ENCODE measurements at regions not wholly inside any gene's neighbourhood (a gene's known extent, or its start where the extent isn't known, plus 50 kb on each side); places are given as distances from the start of the nearest gene placed in this dataset.

DNA sequence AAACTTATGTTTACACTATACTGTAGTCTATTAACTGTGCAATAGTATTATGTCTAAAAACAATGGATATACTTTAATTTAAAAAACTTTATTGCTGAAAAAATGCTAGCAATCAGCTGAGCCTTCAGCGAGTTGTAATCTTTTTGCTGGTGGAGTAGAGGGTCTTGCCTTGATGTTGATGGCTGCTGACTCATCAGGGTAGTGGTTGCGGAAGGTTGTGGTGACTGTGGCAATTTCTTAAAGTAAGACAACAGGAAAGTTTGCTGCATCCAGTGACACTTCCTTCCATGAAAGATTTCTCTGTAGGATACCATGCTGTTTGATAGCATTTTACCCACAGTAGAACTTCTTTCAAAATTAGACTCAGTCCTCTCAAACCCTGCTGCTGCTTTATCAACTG is 234.7 kb upstream of the CSF3R start:
- no peak for DNase-seq (ENCODE audit: low spot score)

DNA sequence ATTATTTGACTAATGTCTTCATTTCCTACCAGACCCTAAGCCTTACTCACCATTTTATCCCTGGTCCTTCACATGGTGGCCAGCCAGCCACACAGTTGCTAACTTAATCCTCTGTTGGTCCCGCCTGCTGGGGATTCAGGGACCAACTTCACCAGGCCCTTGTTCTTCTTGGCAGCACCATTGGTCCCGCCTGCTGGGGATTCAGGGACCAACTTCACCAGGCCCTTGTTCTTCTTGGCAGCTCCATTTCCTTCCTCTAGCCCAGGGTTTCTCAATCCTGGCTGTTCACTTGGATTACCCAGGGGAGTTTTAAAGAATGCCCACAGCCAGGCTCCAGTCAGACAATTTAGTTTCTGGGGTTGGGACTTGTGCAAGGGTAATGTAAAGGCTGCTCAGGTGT is 233.1 kb upstream of the CSF3R start:
- DNase-seq (ENCODE audit: low spot score), result no peak

DNA sequence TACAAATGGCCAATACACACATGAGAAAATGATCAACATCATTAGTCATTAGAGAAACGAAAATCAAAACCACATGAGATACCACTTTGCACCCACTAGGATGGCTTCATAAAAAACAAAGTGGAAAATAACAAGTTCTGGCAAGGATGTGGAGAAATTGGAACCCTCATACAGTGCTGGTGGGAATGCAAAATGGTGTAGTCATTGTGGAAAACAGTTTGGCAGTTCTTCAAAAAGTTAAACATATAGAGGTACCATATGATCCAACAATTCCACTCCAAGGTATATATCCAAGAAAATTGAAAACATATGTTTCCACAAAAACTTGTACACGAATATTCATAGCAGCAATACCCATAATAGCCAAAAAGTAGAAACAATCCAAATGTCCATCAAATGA is 231.6 kb upstream of the CSF3R start:
- DNase-seq (ENCODE audit: low spot score), result no peak

DNA sequence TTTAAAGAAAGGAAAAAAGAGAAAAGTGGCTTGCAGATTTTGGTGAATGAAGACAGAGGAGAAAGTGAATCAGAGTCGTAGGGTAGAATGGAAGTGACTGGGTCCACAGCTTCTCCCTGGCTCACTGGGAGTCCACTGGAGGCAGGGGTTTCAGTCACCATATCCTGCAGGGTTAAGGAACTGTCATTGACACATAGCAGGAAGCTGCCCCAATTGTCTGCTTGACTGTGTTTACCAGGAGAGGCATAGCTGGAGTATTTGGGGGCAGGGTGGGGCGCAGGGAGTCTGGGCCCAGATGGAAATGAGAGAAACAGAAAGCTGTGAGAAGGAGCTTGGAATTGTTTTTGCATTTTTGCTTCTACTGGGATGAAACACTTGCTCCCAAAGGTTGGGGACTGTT is 228.8 kb upstream of the CSF3R start:
- DNase-seq (ENCODE audit: low spot score), result no peak

DNA sequence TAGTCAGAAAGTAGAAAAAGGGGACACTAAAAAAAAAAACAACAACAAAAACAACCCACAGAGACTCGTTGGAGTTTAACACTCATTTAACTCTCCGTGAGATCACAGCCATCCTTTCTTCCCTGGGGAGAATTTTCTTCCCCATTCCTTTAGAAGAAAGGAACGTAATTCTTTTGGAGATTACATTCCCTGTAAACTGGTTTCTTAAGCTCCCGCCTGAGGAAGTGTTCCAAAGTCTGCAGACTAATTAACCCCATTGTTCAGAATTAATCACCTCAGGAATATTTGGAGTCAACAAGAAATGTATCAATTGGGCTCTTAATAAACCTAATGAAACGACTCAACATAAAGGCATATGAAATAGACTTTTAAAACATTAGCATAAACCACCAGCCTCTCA is 228.2 kb upstream of the CSF3R start:
- no peak for DNase-seq (ENCODE audit: low spot score)

DNA sequence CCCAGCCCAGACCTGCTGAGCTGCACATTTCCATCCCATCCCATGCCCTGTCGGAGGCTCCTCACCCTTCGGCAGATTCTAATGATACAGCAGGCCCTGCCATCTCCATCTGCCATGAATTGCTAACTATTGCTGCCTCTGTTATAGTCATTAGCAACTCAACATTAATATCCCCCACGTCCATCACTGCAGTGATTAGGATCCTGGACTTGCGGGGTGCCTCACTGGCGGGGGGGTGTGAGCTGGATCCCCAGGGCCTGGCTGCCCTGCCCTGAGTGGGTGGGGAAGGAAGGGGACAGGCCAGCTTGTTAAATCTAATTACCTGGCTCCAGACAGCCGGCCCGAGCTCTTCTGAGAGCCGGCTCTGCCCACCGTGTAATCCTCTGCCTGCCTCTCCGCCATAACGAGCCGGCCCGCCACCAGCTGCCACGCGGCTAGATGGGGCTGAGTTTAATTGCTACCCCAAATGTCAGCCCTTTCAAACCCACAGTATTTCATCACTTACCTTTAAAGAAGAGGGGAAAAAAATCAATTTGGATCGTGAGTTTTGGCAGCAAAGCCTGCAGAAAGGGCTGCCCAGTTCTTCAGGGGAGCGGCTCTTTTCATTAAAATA is 227.3 kb upstream of the CSF3R start:
- DNase-seq (ENCODE audit: low spot score), result no peak

DNA sequence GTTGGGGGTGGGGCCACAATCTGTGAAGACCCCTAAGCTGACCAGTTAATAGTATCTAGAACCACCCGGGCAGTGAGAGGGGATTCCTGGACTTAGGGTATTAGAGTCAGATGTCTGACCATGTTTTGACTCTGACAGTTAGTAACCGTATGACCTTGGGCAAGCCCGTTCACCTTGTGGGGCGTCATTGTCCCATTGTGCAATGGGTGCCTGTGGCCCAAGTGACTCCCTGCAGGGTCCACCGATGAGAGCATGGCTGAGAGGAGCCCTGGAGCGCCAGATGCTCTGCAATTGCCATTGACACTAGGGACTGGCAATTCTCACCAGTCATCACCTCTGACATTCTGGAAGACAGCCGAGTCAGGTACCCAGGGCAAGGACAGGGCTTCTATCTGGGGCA is 225.9 kb upstream of the CSF3R start:
- DNase-seq (ENCODE audit: low spot score), result no peak

DNA sequence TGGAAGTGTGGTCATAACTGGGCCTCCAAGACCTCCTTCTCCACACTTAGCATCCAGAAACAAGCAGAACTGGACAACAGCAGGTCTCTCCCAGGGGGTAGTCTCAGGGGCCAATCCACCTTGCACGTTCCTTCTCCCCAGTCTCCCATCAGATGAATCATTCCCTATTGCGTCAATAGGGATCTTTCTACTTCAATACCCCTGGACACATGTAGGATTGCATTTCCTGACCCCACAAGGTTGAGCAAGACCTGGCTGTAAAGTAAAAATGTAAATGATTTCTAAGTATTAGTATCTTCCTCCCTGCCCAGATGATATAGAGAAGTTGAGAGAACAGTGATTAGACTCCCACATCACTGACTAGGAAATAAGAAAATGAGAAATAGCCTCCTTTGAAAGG is 224.5 kb upstream of the CSF3R start:
- no peak for DNase-seq (ENCODE audit: low spot score)

DNA sequence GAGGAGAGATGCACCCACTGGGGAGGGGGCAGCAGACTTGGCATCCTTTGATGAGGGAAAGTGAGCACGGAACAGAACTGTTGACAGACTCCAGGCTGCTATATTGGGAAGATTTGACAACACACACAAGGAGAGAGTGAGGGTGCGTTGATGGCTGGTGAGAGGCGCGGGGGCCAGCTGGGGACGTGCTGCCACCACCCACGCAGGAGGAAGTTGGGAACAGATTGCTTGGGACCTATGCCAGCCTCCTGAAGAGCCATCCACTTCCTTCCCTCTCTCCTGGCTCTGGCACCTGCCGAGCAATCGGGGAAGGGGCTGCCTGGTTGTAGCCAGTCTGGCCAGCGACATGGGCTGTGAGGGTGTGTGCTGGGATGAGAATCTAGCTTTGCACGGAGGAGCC is 223.7 kb upstream of the CSF3R start:
- no peak for DNase-seq (ENCODE audit: low spot score)

DNA sequence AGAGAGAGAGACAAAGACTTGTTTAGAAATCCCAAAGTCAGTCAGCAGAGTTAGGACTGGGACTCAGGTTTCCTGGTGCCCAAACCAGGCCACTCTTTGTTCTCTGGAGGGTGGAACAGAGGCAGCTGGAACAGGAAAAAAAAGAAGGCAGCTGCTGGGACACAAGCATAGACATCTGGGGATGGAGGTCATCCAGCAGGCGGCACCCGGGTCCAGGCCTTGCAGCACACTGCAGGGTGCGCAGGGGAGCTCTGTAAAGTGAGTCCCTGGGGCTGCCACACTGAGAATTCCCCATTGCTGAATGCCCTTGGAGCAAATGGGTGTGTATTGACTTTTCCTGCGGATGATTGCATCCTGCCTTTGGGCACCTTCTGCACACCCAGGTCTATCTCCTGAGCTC is 222.9 kb upstream of the CSF3R start:
- peak; percentile 19 for DNase-seq (ENCODE audit: low spot score)

DNA sequence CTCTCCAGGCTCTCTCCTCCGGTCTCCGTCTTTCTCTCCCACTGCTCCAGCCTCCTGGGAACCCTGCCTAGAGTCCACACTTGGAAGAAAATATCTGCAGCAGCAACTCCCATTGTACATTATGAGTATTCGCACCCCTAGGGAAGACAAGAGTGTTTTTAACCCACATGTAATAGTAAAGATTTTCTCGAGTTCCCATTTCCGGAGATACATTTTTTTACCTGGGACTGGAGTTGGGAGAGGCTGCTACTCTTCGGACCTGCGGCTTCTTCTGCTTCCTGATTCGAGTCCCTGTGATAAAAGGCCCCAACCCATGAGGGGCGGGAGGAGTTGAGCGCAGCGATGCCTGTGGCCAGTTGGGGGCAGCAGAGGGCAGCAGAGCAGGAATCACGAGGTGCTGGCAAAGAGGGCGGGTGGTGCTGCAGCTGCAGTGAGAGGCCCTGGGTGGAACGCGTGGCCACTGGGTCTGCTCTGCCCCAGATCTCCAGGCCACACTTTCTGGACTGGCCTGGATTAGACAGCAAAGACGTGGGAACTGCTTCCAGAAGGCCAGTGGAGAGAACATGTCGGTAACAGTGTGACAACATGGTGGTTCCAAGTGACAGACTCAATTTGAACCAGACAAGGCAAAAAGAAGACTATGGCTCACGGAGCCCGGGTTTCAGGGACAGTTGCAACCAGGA is 221.0 kb upstream of the CSF3R start:
- DNase-seq (ENCODE audit: low spot score), result peak; percentile 81

DNA sequence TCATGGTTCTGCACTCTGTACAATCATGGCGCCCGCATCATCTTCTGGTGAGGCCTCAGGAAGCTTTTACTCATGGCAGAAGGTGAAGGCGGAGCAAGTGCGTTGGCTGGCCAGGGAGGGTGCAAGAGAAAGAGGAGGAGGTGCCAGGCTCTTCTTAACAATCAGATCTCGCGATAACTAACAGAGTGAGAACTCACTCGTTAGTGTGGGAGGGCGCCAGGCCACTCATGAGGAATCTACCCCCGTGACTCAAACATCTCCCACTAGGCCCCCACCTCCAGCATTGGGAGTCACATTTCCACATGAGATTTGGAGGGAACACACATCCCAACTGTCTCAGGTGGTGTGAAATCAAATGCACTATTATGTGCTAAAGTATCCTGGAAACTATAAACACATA is 220.2 kb upstream of the CSF3R start:
- no peak for DNase-seq (ENCODE audit: low spot score)

DNA sequence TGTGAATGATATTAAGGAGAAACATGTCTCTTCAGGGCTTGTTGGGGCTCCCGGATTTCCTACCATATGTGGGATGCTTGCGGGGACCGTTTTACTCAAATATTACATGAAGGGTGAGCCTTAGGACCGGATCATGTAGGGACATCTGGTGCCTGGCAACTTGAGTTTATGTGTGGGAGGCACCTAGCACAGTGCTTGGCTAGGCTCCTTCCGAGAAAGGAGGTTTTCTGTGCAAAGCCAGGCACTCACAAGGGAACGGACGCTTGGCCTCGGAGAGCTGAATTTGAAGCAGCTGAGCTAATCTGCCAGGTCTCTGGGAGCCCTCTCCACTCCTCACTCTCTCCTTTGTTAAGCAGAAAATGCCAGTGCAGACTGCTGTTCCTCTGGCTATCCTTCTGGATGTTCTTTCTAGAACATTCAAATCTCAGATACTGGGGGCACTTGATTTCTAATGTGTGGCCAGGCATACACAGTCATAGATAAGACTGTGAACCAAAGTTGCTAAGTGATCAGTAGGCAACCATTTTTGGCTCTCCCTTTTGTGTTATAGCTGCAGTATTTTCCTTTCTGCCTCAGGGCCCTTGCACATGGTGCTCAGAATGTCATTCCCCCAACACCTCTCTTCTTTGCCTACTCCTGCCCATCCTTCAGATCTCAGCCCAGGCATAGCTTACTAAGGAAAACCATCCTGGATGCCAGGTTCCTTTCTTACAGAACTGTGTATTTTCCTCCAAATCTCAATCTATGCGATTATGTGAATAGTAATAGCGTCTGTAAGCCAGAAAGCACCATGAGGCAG is 216.6 kb upstream of the CSF3R start:
- DNase-seq (ENCODE audit: low spot score), result no peak

DNA sequence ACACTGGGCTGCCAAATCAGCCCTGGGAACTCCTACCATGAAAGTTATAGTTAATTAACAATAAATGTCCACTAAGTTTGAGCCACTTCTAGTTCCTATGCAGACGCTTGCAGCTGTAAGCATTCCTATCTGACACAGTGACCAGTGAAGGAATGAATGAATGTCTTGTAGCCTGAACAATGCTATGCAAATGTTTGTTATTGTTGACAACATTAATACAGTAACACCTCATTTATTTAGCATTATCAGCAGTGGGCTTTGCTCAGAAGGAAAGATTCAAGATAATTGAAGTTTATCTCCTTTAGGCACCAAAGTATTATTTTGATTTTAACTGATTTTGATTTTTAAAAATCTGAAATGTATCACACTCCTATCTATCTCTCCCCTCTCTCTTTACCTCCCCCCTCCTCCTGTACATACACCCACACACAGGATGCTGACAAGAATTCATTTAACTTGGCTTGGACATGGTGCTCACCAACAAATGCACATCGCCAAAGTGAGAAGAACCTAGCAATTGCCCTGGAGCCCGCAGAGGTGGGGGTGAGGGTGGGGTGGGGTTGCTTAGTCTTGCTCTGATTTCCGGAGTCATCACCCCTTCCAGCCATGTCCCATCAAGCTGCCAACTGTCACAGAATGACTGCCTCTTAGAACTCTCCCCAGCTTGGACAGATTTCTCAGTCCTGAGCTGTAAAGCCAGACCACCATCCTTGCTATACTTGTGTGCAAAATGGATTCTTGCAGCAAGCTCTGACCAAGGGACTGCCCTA is 215.3 kb upstream of the CSF3R start:
- no peak for DNase-seq (ENCODE audit: low spot score)

DNA sequence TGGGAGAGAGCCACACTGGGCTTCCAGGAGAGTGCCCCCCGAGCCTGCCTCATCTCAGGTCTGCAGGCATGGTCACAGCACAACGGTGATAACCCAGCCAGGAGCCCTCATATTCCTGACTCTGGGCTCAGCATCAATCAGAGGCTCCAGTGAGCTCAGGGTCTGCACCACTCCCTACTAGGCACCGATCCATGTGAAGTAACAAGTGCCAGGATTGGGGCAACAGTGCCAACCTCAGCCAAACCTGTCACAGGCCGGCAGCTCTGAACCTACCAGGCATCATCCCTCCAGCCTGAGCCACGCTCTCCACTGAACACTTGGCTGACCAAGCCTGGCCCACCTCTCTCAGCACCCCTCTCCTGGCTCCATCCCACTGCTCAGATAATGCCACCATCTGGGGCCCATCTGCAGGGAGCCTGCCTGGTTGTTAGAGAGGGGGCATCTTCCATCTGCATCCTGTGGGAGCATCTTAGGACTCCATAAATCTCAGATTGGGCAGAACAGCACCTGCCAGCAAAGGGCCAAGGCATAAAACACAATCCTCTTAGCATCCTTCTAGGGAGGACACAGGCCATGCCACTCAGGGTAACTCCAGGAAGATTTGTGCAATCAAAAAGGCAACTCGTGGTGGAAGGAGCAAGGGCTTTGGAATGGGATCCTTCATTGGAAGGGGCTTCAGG is 213.7 kb upstream of the CSF3R start:
- no peak for DNase-seq (ENCODE audit: low spot score)

DNA sequence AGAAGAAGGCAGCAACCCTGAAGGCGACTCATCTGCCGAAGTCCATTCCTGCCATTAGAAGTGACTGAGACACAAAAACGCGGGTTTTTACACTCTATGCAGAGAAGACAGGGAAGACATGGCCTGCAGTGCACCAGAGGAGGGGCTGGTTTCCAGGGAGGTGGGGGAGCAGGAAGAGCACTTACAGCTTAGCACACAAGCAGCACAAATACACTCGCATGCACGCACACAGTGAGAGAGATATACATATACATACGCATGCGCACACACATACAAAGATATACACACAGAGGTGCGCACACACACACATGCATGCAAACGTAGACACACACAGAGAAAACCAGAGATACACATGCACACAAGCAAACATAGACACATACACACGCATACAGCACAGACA is 210.9 kb upstream of the CSF3R start:
- no peak for DNase-seq (ENCODE audit: low spot score)

DNA sequence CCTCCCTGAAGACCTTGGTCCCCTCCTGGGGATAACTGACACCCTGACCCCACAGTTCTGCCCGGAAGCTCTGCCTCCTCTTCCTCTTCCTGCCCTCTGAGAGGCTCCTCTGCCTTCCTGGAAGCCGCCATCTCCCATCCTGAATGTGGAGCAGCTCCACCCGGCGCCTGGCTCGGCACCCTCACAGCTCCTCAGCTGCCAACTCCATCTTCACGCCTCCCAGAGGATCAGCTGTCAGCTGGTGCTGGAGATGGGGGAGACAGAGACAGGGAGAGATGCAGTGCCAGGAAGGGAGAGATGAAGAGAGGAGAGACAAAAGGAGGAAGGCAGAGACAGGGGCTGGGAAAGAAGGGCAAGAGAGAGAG is 210.4 kb upstream of the CSF3R start:
- no peak for DNase-seq (ENCODE audit: low spot score)

DNA sequence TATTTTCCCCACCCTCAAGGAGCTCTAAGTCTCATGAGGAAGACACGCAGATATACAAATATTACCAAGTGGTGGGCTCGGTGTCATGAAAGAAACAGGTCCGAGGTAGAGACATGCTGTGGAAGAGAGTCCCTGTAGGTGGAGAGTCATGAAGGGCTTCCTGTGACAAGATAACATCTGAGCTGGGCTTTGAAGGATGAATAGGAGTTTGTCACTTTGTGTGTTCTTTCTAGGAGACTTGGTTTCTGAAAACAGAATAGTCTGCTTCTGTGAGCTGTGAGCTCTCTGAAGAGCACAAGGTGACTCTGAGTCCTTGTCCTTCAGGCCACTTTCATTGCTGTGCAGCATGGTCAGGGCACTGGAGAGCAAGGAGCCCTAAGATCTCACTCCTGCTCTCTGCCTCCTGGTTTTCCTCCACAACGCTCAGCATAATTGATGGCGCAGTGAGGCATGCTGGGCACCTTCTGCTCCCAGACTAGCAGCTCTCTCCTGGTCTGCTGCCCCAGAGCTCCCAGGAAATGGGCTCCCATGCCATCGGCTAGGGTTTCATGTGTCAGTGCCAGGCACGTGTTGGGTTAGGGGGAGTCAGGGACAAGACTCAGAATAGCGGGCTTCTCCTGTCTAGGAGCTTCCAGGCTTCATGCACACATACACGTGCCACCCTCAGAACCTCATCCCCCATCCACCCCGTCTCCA is 209.9 kb upstream of the CSF3R start:
- no peak for DNase-seq (ENCODE audit: low spot score)

DNA sequence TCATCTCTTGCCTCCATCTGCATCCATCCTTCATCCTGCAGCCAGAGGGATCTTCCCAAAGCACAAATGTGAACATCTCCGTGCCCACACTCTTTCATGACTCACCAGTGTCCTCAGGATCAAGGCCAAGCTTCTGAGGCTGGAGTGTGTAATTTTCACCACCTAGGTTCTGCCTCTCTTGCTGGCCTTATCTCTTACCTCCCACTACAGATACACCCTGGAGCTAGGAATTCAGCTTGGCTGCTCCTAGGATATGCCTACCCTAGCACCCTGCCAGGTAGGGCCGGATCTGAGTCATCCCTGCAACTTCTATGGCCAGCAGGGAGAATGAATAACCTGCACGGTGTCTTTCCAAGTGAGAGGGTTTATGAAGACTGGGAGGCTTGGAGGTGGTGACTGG is 208.7 kb upstream of the CSF3R start:
- no peak for DNase-seq (ENCODE audit: low spot score)

DNA sequence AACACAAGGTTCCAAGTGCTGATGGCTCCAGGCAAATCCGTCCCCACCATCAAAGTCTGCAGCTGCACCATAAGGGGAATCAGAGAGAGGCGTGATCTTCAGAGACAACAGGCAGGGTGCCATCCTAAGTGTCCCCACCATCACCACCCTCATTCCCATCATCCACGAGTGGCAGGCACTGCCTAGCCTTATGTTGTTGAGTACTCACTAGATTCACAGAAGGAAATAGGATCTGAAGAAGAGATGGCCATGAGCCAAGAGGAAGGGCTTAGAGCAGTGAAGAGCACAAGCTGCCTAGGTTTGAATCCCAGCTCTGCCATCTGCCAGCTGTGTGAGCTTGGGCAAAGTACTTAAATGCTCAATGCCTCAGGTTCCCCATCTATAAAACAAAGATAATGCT is 207.3 kb upstream of the CSF3R start:
- no peak for DNase-seq (ENCODE audit: low spot score)

DNA sequence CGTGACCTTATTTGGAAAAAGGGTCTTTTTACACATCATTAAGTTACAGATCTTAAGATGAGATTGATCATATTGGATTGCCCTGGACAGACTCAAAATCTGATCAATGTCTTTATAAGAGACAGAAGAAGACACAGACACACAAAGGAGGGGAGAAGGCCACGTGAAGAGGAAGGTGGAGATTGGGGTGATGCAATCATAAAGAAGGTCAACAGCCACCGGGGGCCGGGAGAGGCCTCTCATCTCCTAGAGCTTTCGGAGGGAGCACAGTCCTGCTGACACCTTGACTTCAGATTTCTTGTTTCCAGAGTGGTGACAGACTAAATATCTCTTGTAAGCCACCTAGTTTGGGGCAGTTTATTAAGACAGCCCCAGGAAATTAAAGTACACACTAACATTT is 204.6 kb upstream of the CSF3R start:
- no peak for DNase-seq (ENCODE audit: low spot score)
